HG03103 (cell line): ENCODE measurements at regions not wholly inside any gene's neighbourhood (a gene's known extent, or its start where the extent isn't known, plus 50 kb on each side); places are given as distances from the start of the nearest gene placed in this dataset.

Experiments used
- ATAC-seq: cut with Tn5 transposase; IDR thresholded peaks from one replicate; pipeline ENCODE4 v1.9.1; 2021; ENCODE audit warnings: low read depth; ENCODE audit not compliant: unreplicated experiment

DNA sequence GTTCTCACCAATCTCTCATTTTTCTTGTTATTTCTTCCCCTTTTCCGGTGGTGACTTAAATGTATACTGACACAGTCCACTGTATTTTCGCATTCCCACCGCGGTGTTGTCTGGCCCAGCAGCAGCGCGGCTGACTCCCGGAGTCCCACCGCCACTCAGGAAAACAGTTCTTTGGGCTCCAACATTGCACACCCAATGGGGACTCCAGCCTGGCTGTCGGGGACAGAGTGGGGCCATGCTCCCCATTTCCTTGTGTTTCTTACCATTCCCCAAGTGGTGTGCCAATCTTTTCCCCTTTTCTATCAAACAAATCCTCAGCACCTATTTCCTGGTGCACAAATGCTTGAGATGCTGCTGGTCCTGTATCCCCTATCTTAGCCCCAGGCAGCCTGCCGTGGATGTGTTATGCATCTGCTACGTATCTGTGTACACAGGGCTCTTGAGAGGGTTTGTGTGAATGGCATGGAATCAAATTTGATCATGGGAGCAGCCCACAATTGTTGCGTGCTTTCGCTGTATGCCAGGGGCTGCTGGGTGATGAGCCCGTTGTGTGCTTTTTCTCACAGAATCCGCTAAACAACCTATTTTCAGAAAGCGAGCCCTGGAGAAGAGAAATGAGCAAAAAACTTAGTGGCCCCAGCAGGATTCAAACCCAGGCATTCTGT is 219.1 kb upstream of the RGMA start:
- no peak for ATAC-seq

DNA sequence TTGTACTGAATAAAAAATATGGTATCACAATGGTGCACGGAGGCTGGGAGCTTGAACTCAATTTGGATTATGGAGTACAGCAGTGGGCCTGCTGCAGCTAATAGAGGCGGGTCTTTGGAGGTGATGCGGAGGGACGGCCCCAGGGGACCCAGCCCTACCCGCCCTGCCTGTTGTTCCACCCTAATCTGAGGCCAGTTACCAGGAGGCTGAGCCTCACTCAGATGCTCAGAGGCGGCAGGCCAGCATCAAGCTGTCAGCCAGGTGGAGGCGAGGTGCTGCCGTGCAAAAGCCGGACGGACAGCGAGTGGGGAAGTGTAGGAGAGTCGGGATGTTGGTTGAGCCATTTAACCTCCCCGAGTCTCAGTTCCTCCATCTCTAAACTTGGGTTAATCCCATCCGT is 218.5 kb upstream of the RGMA start:
- no peak for ATAC-seq

DNA sequence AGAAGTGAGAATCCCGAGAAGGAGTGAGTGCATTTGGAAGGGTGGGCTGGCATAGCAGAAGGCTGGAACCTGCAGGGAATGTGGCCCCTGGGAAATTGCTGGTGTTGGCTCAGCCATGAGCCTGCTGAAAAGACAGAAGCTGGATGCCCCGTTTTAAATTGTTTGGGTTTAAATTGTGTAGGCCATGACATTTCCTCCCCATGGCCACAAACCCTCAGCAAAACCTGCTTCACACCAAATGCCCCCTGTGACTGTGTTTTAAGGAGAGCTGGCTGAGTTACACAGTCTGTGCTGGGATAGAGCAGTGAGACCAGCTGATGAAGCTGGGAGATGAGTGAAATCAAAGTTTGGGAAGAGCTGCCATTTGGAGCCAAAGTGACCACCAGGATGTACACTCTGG is 216.3 kb upstream of the RGMA start:
- no peak for ATAC-seq

DNA sequence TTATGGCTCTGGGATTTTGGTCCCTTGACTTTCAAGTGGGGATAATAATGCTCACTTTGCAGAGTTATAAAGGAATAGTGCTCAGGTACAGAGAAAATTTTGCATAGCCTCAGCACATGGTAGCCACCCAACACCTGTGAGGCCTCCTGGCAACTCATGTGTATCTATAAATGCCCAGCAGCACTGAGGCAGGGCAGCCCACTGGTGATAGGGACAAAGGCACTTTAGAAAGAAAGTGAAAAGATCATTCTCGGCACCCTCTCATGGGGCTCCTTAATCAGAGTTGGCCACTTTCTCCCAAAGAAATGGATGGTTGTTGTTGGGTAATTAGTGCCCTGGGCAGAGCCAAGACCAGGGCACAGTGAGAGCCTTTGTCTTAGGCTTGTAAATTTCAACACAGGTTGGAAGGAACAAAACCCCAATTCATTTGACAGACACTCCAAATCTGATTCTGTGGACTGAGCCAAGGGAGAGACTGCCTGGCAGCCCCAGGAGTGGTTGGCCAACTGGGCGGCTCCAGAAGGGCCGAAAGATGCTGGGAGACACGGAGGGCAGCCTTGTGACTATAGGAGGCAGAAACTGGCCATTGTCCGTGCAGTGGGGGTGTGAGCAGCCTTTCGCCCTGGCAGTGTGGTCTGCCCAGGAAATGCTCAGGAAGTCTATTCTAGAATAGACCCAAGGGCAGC is 213.2 kb upstream of the RGMA start:
- ATAC-seq = no peak

DNA sequence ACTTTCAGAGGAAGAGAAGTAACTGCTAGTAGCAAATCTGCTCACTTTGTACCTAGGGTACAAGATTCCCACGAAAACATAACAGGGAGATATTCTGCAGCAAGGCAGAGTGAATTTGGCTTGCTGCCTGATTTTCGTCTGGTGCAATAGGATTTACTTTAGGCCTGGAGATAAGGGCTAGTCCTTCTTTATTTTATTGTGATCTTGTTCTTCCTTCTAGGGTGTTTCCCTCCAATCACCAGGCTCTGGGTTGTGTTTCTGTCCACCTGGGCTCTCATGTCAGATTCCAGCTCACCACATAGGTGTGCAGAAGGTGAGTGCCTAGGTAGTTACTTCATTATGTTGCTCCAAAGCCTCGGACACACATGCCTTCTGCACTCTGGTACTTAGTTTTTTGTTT is 211.8 kb upstream of the RGMA start:
- no peak for ATAC-seq

DNA sequence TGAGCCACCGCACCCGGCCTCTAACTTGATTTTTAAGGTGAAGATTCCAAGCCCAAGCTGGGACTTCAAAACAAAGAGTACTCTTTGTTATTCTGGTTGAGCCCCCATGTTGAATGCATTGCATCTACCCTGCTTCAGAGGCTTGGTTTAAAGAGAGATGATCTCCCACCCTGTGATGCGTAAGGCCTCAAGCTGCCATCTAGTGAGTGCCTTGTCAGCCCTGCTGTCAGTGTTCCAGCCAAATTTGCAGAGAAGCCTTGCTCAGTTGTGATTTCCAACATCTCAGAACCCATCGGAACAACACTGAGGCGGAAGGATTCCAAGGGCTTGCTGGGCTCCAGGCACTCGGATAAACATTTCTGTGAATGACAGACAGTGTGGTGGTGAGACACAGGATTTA is 210.7 kb upstream of the RGMA start:
- ATAC-seq = no peak

DNA sequence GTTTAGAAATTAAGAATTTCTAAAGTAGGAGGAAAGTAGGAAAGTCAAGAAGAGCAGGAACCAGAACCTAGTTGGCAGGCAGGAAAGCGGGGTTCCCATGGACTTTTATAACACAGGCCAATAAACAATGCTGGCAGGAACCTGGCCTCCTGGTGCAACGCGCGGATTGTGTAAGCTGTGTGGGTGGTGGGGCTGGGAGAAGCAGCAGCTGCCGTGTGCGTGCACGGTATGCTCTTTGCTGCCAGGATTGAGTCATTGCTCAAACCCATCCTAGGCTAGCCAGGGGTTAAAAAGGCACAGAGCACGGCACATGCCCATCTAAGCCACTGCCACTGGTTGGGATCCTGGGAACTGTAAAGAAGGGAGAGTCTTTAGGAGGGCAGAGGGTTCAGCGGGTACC is 209.9 kb upstream of the RGMA start:
- ATAC-seq = no peak

DNA sequence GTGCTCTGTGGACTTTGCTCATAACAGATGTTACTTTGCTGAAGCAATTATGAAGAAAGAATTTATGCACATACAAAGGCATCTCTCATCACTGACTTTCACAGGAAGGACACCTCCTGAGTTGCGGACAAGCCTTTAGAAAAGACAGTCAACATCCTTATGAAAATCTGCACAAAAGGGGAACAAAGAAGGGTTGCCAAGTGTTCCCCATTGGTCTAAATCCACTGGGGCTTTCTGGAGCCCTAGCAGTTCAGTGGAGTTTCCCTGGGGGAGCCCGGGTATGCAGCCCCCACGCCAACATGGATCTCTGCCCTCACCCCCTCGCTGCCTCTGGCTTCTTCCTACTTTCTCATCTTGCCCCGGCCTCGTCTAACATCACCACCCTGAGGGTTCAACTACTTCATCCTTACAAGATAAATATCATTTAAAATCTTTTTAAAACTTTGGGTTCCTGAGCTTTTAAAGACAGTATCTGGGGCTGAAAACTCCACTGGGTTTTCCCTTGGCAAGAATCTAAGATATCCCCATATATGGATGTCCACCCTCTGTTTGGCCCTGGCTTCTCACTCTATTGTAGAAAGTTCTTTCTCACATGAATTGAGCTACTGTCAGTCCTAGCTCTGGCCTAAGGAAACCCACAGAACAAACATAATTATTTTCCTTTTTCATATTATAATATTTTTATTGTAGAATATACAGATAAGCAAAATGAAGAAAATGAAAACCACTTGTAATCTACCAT is 207.9 kb upstream of the RGMA start:
- ATAC-seq = no peak

DNA sequence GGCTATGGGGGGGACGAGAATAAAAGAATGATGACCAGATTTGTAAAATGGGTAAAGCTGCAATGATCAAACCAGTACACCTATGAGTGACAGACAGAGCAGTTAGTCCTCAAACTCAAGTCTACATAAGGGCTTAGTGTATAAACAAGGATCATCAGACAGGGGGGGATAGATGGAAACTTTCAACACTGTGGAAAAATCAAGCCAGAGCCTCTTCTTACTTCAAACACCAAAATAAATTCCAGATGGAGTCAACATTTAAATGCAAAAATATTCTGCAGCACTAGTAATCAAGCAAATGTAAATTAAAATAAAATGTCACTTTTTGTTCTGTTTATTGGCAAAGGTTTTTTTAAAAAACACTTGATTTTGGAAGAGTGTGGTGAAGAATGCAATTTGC is 205.9 kb upstream of the RGMA start:
- ATAC-seq = no peak

DNA sequence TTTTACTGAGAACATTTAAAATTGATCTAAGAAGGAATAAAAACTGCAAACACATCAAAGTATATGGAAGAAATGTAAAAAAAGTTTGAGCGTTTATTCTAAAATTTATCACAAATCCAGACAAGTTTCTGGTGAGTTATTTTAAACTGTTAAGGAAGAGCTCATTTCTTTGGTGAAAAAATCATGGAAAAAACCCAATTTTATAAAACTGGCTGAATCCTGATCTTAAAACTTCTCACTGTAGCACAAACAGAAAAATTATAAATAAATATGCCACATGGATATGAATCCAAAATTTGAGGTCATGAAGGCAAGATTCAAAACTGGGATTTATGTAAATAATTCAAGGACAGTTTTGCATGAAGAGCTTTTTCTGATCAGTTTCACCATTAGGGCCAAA is 205.1 kb upstream of the RGMA start:
- ATAC-seq = no peak

DNA sequence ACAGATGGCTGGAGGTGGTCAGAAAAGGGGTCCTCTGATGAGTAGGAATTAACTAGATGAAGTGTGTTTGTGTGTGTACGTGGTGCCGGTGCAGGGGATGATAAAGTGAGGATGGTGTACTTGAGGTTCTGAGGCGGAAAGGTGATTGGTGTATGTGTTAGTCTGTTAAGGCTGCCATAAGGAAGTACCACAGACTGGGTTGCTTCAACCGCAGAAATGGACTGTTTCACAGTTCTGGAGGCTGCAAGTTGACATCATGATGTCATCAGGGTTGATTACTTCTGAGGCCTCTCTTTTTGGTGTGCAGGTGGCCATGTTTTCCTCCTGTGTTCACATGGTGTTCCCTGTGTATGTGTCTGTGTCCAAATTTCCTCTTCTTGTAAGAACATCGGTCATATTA is 202.4 kb upstream of the RGMA start:
- ATAC-seq = no peak

DNA sequence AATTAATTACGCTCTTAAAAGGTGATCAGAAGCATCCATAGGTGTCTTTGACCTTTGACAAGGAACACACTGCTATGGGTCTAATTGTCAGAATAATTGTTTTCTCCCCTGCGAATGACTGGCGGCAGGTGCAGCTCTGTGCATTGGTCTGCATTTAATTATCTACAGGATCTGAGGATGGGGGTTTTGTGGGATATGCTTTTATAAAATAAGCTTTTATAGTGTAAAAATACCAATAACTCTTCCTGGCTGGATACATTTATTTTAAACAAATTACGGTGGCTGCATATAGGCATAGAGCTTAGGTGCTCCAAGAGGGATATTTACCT is 201.6 kb upstream of the RGMA start:
- ATAC-seq = no peak

DNA sequence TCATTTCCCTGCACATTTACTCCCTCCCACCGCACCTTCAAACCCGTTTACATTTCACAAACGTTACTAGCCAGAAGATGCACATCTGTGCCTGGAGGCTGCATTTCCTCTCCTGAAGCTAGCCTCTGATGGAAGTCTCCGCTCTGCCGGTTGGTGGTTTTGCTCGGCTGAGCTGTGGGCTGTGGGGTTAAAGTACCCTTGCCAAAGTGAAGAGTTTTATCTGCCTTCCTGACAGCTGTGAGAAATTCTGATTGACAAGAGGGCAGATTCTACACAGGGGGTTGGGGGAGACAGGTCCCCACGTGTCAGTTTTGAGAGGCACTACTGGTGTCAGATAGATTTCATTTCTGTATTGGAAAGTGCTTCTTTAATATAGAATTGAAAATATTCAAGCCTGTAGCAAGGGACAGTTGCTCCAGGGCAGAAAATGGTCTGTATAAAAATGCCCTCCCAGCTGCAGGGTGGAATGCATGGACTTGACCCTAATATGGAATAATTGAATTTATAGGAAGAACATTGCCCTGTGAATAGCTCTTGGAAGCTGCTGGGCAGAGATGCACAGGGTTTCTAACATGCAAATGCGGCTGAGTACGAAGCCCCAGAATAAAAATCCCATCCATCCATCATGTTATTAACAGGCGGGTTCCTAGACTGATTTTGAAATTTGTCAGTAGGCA is 201.1 kb upstream of the RGMA start:
- no peak for ATAC-seq

DNA sequence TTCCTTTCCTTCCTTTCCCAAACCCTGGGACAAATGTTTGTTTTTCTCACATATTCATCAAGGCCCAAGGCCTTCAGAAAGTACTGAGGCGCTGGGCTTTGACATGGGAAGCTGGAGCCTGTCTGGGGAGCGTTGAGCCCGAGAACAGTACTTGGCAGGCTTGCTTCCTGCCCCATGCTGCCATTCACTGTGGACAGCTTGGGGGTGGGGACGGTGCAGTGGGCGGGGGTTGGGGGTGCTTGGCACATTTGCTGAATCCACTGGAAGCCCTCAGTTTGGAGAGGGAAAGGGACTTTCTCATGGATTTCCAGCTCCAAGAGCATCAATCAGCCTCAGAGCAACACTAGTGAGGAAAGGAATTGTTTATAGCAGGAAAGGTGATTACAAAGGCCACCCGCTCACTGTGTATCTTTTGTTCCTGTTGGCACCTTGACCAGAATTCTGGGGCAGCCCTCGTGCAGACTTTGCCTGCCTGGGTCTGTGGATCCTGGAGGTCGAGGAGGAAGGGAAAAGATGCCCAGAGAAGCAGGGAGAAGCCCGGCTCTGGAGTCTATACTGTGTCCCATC is 199.8 kb upstream of the RGMA start:
- no peak for ATAC-seq

DNA sequence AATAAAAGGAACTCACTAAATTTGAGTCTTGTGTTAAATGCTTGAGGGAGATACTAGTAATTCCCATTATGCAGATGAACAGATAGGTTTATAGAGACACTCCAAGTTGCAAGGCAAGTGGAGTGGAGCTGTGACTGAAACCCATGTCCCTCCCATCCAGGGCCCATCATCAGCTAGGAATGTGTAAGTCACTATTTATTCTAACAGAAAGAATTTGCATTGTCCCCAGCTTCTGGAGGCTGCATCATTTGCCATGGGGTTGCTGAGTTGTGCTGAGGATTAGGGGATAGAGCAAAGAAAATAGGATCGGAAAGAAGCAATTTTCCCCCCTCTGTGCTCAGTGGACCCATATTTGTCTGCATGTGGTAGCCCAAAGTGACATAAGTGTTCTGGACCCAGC is 197.4 kb upstream of the RGMA start:
- no peak for ATAC-seq

DNA sequence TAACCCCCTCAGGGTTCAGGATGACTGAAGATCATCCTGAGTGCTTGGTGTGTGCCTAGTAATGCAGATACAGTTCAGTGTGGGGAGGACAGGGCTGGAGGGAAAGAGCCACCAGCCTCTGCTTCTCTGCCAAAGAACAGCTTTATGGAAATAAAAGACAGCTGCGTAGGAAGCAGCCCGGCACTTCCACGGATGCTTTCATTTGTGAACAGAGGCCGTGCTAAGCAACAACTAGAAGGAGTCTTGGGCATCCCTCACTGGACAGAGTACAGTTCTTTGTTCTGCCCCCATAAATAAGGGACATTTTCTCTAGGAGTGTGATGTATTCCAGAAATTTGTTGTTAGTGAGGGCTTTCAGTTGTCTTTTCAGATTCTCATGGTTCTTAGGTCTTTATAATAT is 194.8 kb upstream of the RGMA start:
- no peak for ATAC-seq

DNA sequence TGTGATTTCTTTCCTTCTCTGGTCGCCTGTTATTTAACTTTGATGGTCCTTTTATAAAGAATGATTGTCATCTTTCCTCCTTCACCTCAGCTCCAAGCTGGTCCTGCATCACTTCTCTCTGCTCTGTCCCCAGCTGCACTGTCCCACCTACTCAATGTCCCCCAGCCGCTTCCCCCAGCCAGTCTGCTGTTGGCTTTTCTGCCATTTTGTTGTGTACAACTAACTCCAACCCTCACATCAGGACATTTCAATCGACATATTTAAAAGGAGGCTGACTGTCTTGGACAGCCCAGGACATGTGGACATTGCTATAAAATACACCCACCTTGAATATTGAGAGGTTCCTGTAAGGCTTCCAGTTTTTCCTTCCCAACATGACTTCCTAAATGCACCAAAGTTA is 193.8 kb upstream of the RGMA start:
- ATAC-seq = no peak

DNA sequence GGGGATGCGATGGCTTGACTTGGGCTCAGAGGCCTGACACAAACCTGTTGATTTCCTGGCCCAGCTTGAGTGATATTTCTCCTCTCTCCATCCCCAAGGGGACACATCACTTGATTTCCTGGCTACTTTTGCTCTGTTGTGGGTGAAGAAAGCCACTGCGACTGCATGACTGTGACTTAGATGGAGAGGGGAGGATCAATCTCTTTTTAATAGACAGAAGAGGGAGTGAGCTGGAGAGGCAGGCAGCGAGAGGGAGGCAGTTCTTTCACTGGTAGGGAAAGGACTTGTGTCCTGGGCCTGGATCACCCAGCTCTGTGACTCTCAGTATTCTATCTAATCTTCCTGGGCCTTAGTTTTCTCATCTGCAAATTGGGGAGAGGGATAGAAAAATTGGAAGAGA is 189.8 kb upstream of the RGMA start:
- ATAC-seq = no peak

DNA sequence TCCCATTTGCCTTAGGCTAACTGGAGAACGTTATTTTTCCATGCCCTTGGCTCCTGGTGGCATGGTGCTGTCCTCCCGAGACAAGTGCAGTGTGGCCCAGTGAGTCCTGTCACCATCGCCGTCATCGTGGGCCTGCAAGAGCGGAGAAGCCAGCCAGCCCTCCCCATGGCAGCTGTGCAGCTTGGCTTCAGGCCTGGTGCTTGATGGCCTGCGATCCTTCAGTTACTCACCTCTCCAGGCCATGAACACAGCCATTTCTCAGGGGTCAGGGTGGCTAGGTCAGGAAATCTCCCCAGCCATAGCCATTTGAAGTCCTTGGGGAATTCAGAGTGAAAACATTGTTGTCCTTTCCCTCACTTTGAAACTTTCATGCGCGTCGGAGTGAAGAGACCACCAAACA is 189.0 kb upstream of the RGMA start:
- no peak for ATAC-seq

DNA sequence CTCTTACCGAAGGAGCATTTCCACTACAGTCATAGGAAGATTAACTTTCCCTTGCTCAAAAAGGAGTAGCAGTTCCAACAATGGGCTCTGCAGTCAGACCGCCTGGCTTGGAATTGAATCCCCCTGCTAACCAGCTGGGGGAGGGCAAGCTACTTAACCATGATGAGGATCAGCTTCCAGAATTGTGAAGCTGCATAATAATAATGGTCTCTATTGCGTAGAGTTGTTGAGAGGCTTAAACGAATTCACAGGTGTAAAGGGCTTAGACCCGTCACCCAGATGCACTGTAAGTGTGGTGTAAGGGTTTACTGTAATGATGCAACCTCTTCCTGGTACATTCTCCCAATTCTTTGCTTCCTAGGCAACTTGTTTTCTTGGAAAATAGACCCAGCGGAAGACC is 185.2 kb upstream of the RGMA start:
- no peak for ATAC-seq

DNA sequence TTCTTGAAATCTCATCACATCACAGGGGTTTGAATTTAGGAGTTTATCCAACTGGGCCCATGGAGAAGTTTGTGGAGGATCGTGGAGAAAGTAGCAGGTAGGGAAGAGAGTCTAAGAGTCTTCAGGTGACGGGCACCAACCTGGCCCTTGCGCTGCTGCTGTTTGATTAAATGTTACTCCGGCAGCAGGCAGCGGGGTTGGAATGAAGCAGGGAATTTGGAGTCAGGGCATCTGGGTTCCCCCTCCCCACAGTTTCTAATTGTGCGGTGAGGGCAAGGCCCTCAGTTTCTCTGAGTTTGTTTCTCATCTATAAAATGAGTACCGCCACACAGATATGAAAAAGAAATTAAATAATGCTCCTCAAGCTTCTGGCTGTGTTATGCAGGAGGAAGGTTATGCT is 182.9 kb upstream of the RGMA start:
- ATAC-seq = no peak
